ENCODE measurements at regions not wholly inside any gene's neighbourhood (a gene's known extent, or its start where the extent isn't known, plus 50 kb on each side); places are given as distances from the start of the nearest gene placed in this dataset.

DNA sequence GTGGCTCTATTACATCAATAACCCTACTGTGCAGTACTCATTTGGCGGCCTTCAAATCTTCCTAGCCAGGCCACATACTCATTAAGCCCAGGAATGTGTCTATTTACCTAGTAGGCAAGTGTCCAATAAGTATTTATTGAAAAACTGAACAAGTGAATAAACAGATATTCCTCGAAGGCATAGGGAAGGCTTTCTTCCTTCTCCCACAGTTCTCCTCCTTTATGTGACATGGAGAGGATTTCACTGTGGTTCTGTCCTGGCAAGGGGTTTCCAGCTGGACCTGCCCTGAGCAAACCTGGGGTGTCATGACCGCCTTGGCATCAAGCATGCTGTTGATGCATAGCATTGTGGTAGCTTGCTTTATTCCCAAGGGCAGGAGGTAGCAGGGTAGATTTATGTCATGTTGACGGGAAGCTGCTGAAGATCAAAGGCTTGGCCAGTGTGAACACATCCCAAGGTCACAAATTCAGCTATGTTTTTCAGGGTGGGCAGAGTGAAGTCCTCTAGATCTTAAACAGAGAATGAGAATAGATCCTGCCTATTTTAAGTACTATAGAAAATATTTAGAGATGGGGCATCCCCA is 195.1 kb downstream of the INHBA start:
- no peak for TF ChIP-seq POLR2A (IDR thresholded peaks at IDR 0.05)
- no peak for TF ChIP-seq EP300 (IDR thresholded peaks at IDR 0.05)
- Histone ChIP-seq H3K4me3 (no peak overlapping the region), H3K9me3 (no peaks in the 10 kb centered on the region), H3K27ac (no peak overlapping the region), H3K27me3 (no peaks in the 10 kb centered on the region), H3K36me3 (no peaks in the 10 kb centered on the region), H3K4me1 (no peaks in the 10 kb centered on the region)
- 73 to 82% methylated on average over 4 of the region's 4 CpGs for WGBS, 2 donors
- DNase-seq, result no peak
- intact Hi-C loops (cut with DNase I), result no loop called here

DNA sequence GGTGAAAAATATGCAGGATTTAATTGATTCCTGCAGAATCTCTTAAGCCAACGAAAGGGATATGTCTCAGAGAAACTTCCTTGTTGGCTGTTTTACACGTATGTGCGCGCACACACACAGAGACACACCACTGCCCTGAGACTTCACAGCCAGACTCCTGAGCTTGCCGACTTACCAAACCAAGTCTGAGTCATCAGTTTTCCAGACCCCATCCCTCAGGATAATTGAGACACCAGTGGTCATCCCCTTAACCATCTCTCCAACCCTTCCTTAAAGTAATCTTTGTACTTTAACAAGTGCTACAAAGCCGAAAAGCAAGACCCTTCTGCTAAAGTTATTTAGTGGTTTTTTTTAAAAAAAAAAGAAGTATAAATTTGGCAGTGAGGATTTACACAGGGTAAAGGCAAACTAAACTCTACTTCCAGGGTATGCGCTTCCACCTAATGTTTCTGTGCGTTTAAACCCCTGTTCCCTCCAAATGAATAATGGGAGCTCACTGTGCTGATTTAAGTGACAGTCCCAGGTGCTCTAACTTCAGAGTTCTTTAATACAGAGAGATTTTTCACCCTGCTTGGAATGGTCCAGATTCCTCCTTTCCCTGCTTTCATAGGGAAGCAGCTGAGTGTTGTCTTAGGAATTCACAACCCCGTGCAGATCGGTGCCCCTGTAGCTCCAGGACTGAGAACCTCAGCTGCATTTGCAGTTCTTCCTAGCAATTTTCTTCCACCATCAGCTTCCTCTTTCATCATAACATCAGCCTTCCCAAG is 198.5 kb downstream of the INHBA start:
- no peak for DNase-seq
- TF ChIP-seq POLR2AphosphoS5 (IDR thresholded peaks at IDR 0.05) (no peak), POLR2A (IDR thresholded peaks at IDR 0.05) (no peak), EP300 (IDR thresholded peaks at IDR 0.05) (no peak)
- TF ChIP-seq, protein P1, sequence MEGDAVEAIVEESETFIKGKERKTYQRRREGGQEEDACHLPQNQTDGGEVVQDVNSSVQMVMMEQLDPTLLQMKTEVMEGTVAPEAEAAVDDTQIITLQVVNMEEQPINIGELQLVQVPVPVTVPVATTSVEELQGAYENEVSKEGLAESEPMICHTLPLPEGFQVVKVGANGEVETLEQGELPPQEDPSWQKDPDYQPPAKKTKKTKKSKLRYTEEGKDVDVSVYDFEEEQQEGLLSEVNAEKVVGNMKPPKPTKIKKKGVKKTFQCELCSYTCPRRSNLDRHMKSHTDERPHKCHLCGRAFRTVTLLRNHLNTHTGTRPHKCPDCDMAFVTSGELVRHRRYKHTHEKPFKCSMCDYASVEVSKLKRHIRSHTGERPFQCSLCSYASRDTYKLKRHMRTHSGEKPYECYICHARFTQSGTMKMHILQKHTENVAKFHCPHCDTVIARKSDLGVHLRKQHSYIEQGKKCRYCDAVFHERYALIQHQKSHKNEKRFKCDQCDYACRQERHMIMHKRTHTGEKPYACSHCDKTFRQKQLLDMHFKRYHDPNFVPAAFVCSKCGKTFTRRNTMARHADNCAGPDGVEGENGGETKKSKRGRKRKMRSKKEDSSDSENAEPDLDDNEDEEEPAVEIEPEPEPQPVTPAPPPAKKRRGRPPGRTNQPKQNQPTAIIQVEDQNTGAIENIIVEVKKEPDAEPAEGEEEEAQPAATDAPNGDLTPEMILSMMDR (IDR thresholded peaks at IDR 0.05), result no peak
- WGBS, 2 donors, result 90% methylated on average over 10 of the region's 10 CpGs
- no peaks in the 10 kb centered on the region for H3K27me3 ChIP-seq
- no peaks in the 10 kb centered on the region for H3K36me3 ChIP-seq
- no peaks in the 10 kb centered on the region for H3K9me3 ChIP-seq
- H3K27ac ChIP-seq, result no peak overlapping the region
- no peaks in the 10 kb centered on the region for H3K4me1 ChIP-seq
- no peak overlapping the region for H3K4me3 ChIP-seq
- intact Hi-C loops (cut with DNase I), result no loop called here

DNA sequence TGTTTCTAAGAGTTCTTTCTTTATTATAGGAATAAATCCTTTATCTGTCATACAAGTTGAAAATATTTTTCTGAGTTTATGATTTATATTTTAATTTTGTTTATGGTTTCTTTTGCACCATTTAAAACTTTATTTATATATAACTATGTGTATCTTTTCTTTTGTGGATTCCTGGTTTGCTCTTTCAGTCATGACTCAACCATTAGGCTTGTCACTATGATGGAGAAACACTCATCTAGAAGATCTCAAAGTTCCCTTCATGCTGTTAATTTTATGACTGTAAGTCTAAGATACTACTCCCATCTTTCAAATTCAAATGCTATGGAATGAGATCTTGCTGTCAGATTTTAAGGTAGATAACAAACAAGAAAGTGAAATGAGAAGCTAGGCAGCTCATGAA is 199.5 kb downstream of the INHBA start:
- Histone ChIP-seq H3K4me3 (no peak overlapping the region), H3K27me3 (no peaks in the 10 kb centered on the region), H3K4me1 (no peaks in the 10 kb centered on the region), H3K36me3 (no peaks in the 10 kb centered on the region), H3K9me3 (no peaks in the 10 kb centered on the region), H3K27ac (no peak overlapping the region)
- TF ChIP-seq, protein P1 (IDR thresholded peaks at IDR 0.05), result no peak
- TF ChIP-seq EP300 (IDR thresholded peaks at IDR 0.05), result no peak
- TF ChIP-seq POLR2AphosphoS5 (IDR thresholded peaks at IDR 0.05), result no peak
- intact Hi-C loops (cut with DNase I), result no loop called here
- no peak for DNase-seq

DNA sequence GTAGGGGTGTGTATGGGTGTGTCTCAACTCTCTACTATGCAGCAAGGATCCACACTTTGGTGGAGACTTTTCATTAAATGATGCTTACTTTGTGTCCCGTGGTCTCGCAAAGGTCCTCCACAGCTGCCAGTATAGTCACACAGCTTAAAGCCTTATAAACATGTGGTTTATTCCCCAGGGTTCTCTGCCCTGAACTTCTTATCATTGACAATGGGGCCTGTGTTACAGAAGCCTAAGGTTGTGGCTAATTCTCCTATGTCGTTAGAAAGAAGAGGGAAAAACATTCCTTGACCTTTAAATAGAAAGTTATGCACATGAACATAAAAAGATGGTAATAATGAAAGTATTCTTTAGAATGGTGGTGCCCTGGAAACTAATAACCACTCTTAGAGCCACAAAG is 201.4 kb downstream of the INHBA start:
- H3K27me3 ChIP-seq, result no peaks in the 10 kb centered on the region
- H3K27ac ChIP-seq, result no peak overlapping the region
- no peaks in the 10 kb centered on the region for H3K36me3 ChIP-seq
- no peak for DNase-seq
- no peak for TF ChIP-seq POLR2AphosphoS5 (IDR thresholded peaks at IDR 0.05)
- TF ChIP-seq, protein P1 (IDR thresholded peaks at IDR 0.05), result no peak
- no peak for TF ChIP-seq POLR2A (IDR thresholded peaks at IDR 0.05)
- no peak for TF ChIP-seq EP300 (IDR thresholded peaks at IDR 0.05)
- no peak overlapping the region for H3K4me3 ChIP-seq
- WGBS, 2 donors, result 76 to 85% methylated on average over 3 of the region's 3 CpGs
- no peaks in the 10 kb centered on the region for H3K4me1 ChIP-seq
- no peaks in the 10 kb centered on the region for H3K9me3 ChIP-seq
- intact Hi-C loops (cut with DNase I), result no loop called here

DNA sequence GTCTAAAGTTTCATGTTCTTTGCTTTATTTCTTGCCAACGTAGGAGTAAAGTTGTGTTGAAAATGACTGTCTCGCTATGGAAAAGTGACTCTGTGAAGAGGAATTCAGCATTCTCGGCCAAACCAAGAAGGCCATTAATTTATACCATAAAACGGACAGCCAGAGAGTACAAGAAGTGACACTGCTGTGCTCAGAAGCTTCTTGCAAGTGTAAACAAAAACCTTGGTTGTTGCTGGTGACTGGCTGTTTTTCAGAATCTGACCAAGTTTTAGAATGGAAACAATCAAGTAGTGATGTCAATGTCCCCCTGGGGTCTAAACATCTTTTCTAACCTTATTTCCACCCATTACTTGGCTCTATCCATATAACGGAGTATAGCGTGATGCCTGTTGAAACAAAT is 201.9 kb downstream of the INHBA start:
- Histone ChIP-seq H3K9me3 (no peaks in the 10 kb centered on the region), H3K36me3 (no peaks in the 10 kb centered on the region), H3K4me1 (no peaks in the 10 kb centered on the region), H3K27me3 (no peaks in the 10 kb centered on the region), H3K4me3 (no peak overlapping the region), H3K27ac (no peak overlapping the region)
- intact Hi-C loops (cut with DNase I), result no loop called here
- TF ChIP-seq, protein P1 (IDR thresholded peaks at IDR 0.05), result no peak
- no peak for TF ChIP-seq EP300 (IDR thresholded peaks at IDR 0.05)
- TF ChIP-seq POLR2A (IDR thresholded peaks at IDR 0.05), result no peak
- no peak for TF ChIP-seq POLR2AphosphoS5 (IDR thresholded peaks at IDR 0.05)
- DNase-seq, result no peak
- WGBS, 2 donors, result 81 to 83% methylated on average over 6 of the region's 6 CpGs

Measured in sigmoid colon (tissue), 6 donors.